ENCODE measurements at regions not wholly inside any gene's neighbourhood (a gene's known extent, or its start where the extent isn't known, plus 50 kb on each side); places are given as distances from the start of the nearest gene placed in this dataset.

DNA sequence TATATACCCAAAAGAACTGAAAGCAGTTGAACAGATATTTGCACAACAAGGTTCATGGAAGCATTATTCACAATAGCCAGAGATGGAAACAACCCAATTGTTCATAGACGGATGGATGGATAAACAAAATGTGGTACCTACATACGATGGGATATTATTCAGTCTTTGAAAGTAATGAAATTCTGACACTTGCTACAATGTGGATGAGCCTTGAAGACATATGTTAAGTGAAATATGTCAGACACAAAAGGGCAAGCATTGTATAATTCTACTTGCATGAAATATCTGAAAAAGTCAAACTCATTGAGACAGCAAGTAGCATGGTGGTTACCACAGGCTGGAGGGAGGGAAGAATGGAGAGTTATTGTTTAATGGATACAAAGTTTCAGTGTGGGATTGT lies 696.1 kb downstream of the MATN1 start:
- Histone ChIP-seq H3K27ac (ENCODE audit: extremely low read length, insufficient read depth, low read length) (no peak overlapping the region), H3K36me3 (replicated peaks in 1 of 2; ENCODE audit: control insufficient read depth in 1 of 2, insufficient read depth in 2 of 2, low read length in 2 of 2) (no peaks in the 10 kb centered on the region), H3K9me3 (ENCODE audit: low read length) (peaks cover 3% of the 10 kb centered on the region; the same call in 1 of the 2 replicates), H2AFZ (ENCODE audit: low read length) (no peak overlapping the region), H3K4me1 (ENCODE audit: insufficient read depth, low read length) (no peaks in the 10 kb centered on the region), H4K20me1 (ENCODE audit: insufficient read depth, low read length) (no peaks in the 10 kb centered on the region), H3K27me3 (ENCODE audit: control insufficient read depth in 1 of 2, insufficient read depth in 2 of 2, low read length in 2 of 2) (no peaks in the 10 kb centered on the region), H3K4me3 (replicated peaks in 1 of 3; ENCODE audit: insufficient read depth in 1 of 3, low read depth in 2 of 3, low read length in 3 of 3) (no peak overlapping the region), H3K4me2 (ENCODE audit: low read depth, low read length) (no peak overlapping the region), H3K79me2 (ENCODE audit: insufficient read depth, low read length) (no peaks in the 10 kb centered on the region), H3K9ac (ENCODE audit: insufficient read depth, low read depth, low read length) (no peak overlapping the region)
- POLR2A ChIA-PET, result no interaction called here
- DNase-seq (ENCODE audit: low spot score) (no peak), FAIRE-seq (no peak), ATAC-seq (no peak)
- in situ Hi-C loops (cut with HindIII; ENCODE audit: extremely low pct_ligation_motif_present, low pct_unique_long_range_greater_than_20kb) (no loop called here), intact Hi-C loops (cut with micrococcal nuclease; ENCODE audit: unreplicated experiment) (no loop called here)
- TF ChIP-seq SRF (IDR thresholded peaks at IDR 0.05; ENCODE audit: low read depth, low read length) (no peak), SMAD3 (CRISPR knock-in tag; IDR thresholded peaks at IDR 0.05) (no peak), NFE2L2 (IDR thresholded peaks at IDR 0.05; ENCODE audit: low read length) (no peak), ZNF264 (CRISPR knock-in tag; IDR thresholded peaks at IDR 0.05) (no peak), HNRNPLL (IDR thresholded peaks at IDR 0.05; ENCODE audit: low read depth, low read length, poor library complexity, severe bottlenecking) (no peak), SP140L (CRISPR knock-in tag; IDR thresholded peaks at IDR 0.05; ENCODE audit: borderline replicate concordance) (no peak), STAG1 (CRISPR knock-in tag; IDR thresholded peaks at IDR 0.05) (no peak)
- TF ChIP-seq, protein P1, sequence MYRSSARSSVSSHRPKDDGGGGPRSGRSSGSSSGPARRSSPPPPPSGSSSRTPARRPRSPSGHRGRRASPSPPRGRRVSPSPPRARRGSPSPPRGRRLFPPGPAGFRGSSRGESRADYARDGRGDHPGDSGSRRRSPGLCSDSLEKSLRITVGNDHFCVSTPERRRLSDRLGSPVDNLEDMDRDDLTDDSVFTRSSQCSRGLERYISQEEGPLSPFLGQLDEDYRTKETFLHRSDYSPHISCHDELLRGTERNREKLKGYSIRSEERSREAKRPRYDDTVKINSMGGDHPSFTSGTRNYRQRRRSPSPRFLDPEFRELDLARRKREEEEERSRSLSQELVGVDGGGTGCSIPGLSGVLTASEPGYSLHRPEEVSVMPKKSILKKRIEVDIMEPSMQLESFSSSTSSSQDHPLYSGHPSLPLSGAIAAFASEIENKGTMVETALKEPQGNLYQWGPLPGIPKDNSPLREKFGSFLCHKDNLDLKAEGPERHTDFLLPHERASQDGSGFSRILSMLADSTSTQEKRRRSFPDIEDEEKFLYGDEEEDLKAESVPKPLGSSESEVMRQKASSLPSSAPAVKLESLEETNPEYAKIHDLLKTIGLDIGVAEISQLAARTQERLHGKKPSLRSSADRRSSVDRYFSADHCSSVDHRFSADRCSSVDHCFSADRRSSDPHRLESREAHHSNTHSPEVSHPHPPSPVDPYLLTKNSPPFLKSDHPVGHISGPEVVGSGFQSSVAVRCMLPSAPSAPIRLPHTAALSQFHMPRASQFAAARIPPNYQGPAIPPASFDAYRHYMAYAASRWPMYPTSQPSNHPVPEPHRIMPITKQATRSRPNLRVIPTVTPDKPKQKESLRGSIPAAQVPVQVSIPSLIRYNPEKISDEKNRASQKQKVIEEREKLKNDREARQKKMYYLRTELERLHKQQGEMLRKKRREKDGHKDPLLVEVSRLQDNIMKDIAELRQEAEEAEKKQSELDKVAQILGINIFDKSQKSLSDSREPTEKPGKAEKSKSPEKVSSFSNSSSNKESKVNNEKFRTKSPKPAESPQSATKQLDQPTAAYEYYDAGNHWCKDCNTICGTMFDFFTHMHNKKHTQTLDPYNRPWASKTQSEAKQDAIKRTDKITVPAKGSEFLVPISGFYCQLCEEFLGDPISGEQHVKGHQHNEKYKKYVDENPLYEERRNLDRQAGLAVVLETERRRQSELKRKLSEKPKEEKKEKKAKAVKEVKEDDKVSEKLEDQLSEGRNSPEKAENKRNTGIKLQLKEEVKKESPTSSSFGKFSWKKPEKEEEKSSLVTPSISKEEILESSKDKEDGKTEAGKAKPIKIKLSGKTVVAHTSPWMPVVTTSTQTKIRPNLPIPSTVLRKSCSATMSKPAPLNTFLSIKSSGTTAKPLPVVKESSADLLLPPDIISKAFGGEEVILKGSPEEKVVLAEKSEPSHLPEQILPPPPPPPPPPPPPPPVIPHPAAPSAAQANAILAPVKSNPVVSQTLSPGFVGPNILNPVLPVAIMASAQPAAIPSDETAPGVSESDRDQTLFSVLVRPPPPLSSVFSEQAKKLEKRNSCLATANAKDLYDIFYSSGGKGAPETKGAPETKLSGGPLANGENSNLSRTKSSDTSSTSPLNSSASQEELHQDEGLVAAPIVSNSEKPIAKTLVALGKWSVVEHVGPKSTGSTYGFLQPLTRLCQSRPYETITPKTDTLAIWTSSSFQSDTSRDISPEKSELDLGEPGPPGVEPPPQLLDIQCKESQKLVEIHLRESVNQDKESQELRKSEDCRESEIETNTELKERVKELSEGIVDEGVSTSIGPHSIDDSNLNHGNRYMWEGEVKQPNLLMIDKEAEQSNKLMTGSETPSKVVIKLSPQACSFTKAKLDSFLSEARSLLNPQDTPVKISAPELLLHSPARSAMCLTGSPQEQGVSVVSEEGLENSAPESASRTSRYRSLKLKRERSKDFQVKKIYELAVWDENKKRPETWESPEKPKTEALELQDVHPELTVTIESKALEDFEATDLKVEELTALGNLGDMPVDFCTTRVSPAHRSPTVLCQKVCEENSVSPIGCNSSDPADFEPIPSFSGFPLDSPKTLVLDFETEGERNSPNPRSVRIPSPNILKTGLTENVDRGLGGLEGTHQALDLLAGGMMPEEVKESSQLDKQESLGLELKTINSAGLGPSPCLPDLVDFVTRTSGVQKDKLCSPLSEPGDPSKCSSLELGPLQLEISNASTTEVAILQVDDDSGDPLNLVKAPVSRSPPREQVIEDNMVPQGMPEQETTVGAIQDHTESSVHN (CRISPR knock-in tag; IDR thresholded peaks at IDR 0.05), result no peak
- TF ChIP-seq, protein P2, sequence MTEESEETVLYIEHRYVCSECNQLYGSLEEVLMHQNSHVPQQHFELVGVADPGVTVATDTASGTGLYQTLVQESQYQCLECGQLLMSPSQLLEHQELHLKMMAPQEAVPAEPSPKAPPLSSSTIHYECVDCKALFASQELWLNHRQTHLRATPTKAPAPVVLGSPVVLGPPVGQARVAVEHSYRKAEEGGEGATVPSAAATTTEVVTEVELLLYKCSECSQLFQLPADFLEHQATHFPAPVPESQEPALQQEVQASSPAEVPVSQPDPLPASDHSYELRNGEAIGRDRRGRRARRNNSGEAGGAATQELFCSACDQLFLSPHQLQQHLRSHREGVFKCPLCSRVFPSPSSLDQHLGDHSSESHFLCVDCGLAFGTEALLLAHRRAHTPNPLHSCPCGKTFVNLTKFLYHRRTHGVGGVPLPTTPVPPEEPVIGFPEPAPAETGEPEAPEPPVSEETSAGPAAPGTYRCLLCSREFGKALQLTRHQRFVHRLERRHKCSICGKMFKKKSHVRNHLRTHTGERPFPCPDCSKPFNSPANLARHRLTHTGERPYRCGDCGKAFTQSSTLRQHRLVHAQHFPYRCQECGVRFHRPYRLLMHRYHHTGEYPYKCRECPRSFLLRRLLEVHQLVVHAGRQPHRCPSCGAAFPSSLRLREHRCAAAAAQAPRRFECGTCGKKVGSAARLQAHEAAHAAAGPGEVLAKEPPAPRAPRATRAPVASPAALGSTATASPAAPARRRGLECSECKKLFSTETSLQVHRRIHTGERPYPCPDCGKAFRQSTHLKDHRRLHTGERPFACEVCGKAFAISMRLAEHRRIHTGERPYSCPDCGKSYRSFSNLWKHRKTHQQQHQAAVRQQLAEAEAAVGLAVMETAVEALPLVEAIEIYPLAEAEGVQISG (CRISPR knock-in tag; IDR thresholded peaks at IDR 0.05), result no peak
- WGBS (ENCODE audit: low lambda C conversion rate), result 3% methylated on average over 2 of the region's 2 CpGs
- CTCF ChIA-PET (ENCODE audit: low intra/inter-chr PET ratio, low total read pairs), result no interaction called here
- no TSS peak for BruUV-seq (replicated peaks)
